ENCODE measurements at regions not wholly inside any gene's neighbourhood (a gene's known extent, or its start where the extent isn't known, plus 50 kb on each side); places are given as distances from the start of the nearest gene placed in this dataset.

DNA sequence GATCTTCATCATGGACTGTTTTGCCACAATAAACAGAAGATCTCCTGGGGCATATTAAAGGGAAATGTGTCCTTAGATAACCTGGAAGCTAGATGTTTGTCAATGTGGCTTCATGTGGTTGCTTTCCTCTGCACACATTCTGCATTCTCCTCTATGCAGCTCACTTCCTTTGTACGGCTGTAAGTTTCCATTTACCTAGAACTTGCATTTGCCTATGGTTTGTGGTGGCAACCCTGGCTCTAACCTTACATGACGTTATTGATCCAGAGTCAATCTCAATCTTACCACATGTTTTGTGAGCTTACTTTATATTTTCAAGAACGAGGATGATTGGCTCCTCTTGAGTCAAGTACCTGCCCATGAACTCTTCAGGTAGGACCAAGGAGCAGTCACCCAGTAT is 863.1 kb downstream of the MAFB start:
- no peak overlapping the region for H3K27ac ChIP-seq
- intact Hi-C loops (cut with DNase I): no loop called here
- no peak overlapping the region for H3K4me3 ChIP-seq
- no peak for ATAC-seq
- H3K4me1 ChIP-seq: peaks cover 0 to 16% (median 0%) of the 10 kb centered on the region in 12 donors
- no peaks in the 10 kb centered on the region for H3K9me3 ChIP-seq
- H3K36me3 ChIP-seq: no peaks in the 10 kb centered on the region
- DNase-seq: no peak
- no peak for TF ChIP-seq POLR2A (IDR thresholded peaks at IDR 0.05)
- TF ChIP-seq, protein P1, sequence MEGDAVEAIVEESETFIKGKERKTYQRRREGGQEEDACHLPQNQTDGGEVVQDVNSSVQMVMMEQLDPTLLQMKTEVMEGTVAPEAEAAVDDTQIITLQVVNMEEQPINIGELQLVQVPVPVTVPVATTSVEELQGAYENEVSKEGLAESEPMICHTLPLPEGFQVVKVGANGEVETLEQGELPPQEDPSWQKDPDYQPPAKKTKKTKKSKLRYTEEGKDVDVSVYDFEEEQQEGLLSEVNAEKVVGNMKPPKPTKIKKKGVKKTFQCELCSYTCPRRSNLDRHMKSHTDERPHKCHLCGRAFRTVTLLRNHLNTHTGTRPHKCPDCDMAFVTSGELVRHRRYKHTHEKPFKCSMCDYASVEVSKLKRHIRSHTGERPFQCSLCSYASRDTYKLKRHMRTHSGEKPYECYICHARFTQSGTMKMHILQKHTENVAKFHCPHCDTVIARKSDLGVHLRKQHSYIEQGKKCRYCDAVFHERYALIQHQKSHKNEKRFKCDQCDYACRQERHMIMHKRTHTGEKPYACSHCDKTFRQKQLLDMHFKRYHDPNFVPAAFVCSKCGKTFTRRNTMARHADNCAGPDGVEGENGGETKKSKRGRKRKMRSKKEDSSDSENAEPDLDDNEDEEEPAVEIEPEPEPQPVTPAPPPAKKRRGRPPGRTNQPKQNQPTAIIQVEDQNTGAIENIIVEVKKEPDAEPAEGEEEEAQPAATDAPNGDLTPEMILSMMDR (IDR thresholded peaks at IDR 0.05): no peak
- WGBS, 4 donors: 65 to 72% (median 68%) methylated on average over 3 of the region's 3 CpGs
- H3K27me3 ChIP-seq: peaks cover 0 to 4% (median 0%) of the 10 kb centered on the region in 9 donors

GRCh38 chr20:39825524-39825923 is 863.4 kb downstream of the DHX35 start:
- no peaks in the 10 kb centered on the region for H3K36me3 ChIP-seq
- DNase-seq (no peak), ATAC-seq (no peak)
- H3K9me3 ChIP-seq: no peaks in the 10 kb centered on the region
- H3K4me1 ChIP-seq: peaks cover 0 to 16% (median 0%) of the 10 kb centered on the region in 12 donors
- no peak for TF ChIP-seq POLR2A (IDR thresholded peaks at IDR 0.05)
- TF ChIP-seq, protein P1 (IDR thresholded peaks at IDR 0.05): no peak
- no peak overlapping the region for H3K27ac ChIP-seq
- intact Hi-C loops (cut with DNase I): no loop called here
- WGBS, 4 donors: 75 to 89% (median 80%) methylated on average over 3 of the region's 3 CpGs
- no peak overlapping the region for H3K4me3 ChIP-seq
- H3K27me3 ChIP-seq: peaks cover 0 to 4% (median 0%) of the 10 kb centered on the region in 9 donors

DNA sequence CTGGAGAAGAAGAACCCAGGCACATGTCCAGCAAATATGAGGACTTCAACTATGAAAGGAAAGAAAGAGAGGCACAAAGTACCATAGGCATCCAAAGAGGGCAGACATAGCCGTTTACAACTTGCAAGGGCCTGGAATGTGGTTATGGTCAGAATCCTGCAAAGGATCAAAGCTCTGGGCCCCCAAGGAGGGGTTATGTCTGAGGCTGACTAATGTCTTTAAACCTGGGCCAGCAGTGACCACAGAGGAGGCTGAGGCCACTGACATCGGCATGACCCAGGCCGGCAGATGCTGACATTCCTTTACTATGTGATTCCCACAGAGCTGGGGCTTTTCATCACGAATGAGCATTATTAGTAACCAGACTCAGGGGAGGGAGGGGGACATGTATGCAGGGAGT is 861.1 kb downstream of the DHX35 start:
- WGBS, 4 donors: 51 to 71% (median 62%) methylated on average over 4 of the region's 4 CpGs
- Histone ChIP-seq H3K36me3 (no peaks in the 10 kb centered on the region), H3K27me3 (no peaks in the 10 kb centered on the region), H3K4me3 (no peak overlapping the region), H3K9me3 (no peaks in the 10 kb centered on the region), H3K27ac (no peak overlapping the region), H3K4me1 (peaks cover 0 to 16% (median 0%) of the 10 kb centered on the region in 12 donors)
- ATAC-seq: peak in 1 of 4 donors; percentile 78
- intact Hi-C loops (cut with DNase I): no loop called here
- DNase-seq: peak in 2 of 5 donors; percentile 31 to 56
- TF ChIP-seq, protein P1 (IDR thresholded peaks at IDR 0.05): no peak
- no peak for TF ChIP-seq POLR2A (IDR thresholded peaks at IDR 0.05)

GRCh38 chr20:39822667-39823066 is 860.5 kb downstream of the DHX35 start:
- no peak for DNase-seq
- Histone ChIP-seq H3K4me3 (no peak overlapping the region), H3K27ac (no peak overlapping the region), H3K27me3 (no peaks in the 10 kb centered on the region), H3K9me3 (no peaks in the 10 kb centered on the region), H3K36me3 (no peaks in the 10 kb centered on the region), H3K4me1 (peaks cover 0 to 16% (median 0%) of the 10 kb centered on the region in 12 donors)
- WGBS, 4 donors: 66 to 70% (median 66%) methylated on average over 3 of the region's 3 CpGs
- TF ChIP-seq, protein P1 (IDR thresholded peaks at IDR 0.05): no peak
- no peak for TF ChIP-seq POLR2A (IDR thresholded peaks at IDR 0.05)
- intact Hi-C loops (cut with DNase I): no loop called here
- ATAC-seq: peak in 1 of 4 donors; percentile 28
